Tongue (tissue), 1 donor: ENCODE measurements at regions not wholly inside any gene's neighbourhood (a gene's known extent, or its start where the extent isn't known, plus 50 kb on each side); places are given as distances from the start of the nearest gene placed in this dataset.

Experiments
- DNase-seq: peaks from one replicate; pipeline ENCODE4 v3.0.0-alpha.2; 2015

DNA sequence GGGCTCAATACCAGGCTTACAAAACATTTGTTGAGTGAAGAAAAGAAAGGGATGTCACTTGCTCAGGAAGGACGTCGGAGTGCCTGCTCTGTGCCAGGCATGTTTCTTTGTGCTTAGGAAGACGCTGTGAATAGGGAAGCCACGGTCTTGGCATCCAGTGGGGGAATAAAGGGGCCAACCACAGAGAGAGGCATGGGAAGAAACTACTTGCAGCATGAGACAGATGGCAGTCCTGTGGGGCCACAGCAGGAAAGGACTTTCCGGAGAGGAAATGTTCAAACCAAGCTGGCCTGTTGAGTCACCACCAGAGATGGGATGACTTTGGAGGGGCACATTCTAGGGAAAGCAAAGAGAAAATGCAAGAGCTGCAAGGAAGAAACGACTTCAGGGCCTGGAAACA lies 173.2 kb downstream of the CDH26 start:
- DNase-seq = no peak

DNA sequence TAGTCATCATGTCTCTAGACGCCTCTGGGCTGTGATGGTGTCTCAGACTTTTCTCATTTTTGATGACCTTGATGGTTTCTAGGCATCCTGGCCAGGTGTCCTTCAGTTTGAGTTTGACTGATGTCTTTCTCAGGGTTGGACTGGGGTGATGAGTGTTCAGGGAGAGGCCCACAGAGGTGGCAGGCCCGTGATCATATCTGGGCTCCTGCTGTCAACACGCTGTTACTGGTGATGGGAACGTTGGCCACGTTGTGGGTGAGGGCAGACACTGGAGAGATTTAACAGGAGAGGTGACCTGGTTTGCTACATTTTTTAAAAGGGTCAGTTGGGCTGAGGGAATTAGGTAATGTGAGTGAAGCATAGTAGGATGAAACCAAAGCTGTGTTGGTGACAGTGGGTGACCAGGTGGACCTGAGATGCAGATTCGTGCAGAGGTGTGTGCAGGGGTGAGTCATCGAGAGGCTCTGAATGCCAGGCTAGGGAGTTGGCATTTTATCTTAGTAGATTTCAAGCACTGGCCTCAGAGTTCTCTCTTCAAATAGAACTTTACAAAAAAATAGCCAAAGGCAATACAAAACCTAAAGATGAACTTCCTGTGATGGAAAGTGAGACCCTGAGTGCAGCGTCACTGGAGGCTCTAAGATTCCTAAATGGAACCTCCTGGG lies 174.1 kb downstream of the CDH26 start:
- no peak for DNase-seq

DNA sequence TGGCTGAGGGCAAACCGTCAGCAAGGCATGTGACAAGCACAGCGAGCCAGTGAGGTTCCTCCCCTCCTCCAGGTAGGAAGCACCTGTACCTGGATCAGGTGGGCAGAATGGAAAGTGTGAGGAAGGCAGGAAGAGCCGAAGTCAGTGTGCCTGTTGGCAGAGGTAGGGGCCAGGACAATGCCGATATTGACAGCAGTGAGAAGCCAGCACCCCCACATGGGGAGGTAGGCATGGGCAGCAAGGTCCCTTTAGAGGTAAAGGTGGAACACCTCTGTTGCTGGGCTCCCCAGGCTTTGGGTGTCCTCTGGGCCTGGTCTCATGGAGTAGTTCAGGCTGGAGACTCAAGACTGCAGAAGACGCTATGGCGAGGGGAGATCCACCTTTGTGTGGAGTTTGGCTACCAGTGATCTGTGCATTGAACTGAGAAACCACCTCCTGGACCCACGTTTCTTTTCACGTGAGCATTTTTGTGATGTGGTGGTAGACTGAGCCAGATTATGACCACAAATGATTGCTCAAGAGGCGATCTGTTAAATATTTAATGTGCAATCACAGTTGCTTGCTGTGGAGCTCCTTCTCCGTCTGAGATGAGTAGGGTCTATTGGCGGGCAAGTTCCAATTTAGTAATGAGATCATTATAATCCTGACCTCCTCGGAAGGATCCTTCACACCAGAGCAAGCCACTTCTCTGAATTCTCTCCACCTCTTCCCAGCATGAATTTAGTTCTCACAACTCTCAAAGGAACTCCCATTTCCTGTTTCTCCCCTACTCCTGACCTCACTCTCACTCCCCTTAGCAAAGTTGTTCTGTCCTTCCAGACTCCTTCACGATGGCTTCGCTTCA lies 174.8 kb downstream of the CDH26 start:
- DNase-seq = no peak

GRCh38 chr20:60135276-60135675 lies 177.1 kb downstream of the CDH26 start:
- DNase-seq = no peak

GRCh38 chr20:60136645-60137401 lies 178.6 kb downstream of the CDH26 start:
- DNase-seq = no peak

DNA sequence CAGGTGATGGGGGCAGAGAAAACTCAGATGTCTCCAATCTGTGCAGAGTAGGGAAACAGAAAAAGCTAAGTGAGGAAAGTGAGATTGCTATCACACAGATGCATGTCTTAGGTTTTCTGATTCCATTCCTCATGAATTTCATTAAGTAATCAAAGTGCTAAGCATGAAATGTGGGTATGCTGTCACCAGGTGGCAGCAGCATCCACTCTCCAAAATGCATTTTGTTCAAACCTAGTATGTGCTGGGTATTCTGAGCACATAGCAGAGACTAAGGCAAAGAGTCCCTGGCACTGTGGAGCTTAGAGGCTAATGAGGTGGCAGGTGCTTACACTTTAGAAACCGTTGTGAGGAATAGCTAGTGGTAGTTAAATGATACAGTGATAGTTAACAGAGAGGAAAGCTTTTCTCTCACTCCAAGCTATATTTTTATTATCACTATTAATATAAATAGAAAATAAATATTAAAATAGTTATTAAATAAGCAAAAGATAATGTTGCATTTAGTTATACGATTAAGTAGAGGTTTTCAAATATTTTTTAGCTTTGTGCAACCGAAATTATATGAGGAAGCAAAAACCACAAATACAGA lies 179.5 kb downstream of the CDH26 start:
- DNase-seq = peak; percentile 22

DNA sequence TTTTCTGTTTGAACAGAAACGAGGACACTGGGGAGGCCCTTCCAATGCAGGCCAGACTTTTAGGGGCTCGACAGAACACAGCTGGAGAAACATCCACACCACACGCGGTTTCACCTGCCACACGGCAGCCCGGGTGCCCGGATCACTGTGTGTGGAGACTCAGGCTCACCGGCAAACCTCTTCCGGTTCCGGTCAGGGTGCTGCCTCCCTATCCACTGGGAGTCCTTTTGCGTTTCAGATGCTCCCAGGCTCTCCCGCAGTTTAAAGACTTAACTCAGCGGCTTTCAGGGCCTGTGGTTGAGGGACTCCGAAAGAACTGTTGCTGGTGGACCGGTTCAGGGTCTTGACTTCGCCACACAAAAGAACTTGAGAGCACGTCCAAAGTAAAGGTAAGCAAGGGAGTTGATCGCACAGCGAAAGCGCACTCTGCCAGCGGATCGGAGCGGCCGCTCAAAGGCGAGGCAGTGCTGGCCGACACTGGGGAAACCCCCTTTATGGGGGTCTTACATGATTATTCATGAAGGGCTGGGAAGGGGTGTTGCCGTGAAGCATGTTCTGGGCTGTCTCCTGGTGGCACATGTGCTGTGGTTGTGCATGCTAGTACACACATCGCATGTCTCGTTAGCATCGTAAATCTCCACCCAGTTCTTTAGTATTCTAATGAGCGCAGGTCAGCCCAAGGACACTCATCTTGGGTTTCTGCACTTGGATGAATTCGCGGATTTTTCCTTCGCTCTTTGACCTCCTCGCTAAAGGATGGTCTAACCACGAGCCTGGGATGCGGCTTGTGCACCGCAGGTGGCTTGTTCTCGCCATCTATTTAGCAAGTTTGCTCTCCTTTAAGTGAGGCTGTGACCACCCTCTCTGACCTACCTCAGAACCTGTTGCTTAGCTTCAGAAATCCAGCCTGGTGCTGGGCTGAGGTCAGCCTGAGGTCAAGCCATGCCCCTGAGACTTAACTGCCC lies 180.3 kb downstream of the CDH26 start:
- DNase-seq = no peak

DNA sequence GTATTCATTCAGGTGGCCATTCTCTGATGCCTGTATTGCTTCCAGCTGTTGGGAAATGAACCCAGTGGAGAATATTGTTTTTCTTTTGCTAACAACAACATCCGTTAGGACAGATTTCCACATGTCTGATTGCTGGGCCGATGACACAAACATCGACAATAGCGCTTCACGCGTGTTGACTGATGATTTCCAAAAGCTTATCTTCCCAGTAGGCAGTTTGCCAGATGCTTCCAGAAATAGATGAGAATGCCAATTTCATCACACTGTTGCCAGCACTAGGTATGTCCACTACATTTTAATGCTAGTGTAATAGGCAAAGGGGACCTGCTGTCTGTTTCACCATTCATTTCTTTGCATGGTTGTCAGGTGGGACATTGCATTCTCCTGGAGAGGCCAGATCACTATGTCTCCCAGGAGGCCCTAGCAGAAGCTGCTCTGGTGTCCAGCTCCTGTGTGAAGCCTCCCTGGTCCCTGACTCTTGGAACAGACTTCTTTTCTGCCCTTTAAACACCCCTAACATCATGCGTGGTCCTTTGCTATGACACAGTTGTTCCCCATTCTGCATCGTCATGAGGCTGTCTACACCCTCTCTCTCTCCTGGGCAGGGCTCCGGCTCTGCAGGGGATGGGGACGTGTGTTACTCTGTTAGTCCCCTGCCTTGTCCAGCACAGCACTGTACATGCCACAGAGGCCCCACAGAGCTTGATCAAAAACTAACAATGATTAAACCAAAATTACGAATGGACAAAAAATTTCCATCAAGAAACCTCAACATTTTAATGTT lies 181.6 kb downstream of the CDH26 start:
- DNase-seq = peak; percentile 13

DNA sequence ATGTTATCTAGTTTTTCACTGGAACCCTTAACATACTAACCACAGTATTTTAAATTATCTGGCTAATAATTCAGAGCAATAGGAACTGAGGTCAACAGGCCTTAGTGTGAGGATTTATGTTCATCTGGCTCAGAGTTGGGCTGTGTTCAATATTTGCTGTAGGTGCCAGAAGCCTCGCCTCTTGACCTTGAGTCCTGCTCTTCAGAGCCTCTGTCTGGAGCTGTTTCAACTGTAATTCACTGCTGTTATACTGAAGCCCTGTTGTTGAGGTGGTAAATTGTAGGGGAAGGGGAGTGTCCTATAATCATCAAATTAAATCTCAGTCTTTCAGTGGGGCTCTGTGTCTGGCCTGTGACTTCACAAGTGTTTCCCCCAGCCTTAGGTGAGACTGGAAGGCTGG lies 184.4 kb downstream of the CDH26 start:
- DNase-seq = no peak

DNA sequence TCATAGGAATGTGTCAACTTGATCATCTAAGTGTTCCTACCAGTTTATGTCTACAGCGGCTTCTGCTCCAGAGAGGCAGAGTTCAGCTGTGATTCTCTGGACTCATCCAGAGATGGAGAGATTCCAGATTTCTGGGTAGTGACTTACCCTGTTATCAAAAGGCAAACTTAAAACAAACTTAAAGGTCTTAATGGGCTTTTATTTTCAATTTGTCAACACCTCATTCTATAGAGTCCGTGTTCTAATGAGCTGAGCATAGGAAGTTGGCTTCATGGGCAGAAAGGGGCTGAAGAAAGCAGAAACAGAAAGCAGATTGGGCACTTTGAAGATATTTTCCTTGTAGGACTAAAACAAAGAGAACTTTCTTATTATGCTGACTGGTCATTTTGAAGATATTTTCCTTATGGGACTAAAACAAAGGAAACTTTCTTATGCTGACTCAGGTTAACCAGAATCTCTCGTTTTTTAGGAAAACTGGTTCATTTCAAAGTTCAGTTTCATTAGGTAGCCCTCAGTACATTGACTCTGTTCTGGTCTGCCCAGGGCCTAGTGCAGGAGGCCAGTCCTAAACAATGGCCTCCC lies 185.1 kb downstream of the CDH26 start:
- no peak for DNase-seq

DNA sequence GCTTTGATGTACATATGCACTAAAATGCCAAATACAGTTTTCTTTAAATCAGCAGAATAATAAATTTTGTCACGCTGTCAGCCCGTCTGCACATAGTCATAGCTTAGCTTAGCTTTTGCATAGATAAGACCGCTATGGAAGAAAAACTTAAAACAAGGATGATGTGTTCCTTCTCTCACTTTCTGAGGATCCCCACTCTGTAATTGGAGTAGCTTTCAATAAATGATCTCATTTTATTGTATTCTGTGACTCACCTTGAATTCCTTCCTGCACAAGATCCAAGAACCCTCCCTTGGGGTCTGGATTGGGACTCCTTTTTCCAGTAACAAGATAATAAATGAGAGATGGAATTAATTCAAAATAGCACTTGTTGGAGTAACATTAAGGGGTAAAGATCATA lies 186.2 kb downstream of the CDH26 start:
- DNase-seq = no peak

DNA sequence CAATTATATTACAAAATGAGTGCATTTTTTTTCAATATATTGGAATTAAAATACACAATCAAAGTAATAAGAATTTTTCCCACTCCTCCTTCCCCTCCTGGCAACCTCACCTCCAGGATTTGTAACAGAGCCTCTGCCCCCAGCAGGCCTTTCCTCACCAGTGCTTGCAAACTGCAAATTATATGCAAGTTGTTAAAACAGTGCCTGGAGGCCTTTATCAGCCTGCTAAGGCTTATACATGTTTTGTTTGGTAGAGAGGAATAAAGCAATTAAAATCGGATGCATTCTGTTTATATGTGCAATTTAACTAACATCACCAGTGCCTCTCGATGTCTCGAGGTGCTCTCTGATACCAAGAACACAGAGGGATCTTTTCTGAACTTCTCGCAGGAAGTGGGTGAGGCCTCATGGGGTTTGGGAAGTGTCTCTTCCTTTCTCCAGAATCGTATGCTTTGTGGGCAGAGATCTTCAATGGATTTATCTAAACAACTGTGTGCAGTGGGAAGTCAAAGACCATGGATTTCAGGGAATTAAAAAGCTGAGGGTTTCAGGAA lies 186.8 kb downstream of the CDH26 start:
- no peak for DNase-seq

DNA sequence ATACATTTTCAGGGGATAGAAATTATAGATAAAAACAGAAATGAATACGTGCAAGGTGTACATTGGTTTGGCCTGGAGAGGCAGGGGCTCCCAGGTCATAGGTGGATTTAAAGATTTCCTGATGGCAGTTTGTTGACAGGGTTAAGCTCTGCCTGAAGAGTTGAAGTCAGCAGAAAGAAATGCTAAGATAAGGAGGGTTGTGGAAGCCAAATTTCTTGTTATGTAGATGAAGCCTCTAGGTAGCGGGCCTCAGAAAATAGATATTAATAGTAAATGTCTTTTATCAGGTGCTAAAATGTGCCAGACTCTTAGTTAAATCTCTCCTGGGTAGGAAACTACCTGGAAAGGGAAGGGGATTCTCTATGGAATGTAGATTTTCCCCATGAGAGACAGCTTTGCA lies 188.8 kb downstream of the CDH26 start:
- no peak for DNase-seq

DNA sequence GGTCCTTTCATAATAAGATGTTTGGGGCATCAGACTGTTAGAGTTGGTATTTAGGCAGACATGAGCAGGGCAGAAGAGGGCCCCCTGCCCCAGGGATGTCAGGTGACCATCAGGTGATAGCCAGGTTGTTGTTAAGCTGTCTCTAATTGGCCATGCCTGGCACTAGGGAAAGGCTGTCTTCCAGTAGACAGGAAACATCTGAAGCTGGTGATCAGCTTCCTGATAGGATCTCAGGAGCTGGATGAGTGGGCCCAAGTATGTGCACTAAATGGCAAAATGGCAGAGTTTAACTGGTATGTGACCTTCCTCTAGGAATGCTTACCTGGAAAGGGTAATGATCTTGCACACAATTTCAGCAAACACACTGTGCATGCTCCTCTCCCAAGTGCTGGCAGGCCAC lies 190.7 kb downstream of the CDH26 start:
- DNase-seq = no peak

DNA sequence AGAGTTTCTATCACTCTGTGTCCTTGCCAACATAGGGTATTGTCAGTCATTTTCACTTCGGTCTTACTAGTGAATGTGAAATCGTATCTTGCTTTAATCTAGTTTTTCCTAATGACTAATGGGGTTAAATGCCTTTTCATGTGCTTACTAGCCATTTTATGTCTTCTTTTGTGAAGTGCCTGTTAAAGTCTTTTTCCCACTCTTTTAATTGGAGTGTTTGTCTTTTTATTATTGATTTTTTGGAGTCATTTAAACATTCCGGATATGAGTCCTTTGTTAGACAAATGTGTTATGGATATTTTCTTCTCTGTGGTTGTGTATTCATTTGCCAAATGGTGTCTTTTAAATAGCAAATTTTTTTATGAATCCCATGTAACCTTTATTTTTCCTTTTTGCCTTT lies 194.6 kb downstream of the CDH26 start:
- DNase-seq = no peak

GRCh38 chr20:60160451-60161145 lies 202.4 kb downstream of the CDH26 start:
- DNase-seq = no peak

DNA sequence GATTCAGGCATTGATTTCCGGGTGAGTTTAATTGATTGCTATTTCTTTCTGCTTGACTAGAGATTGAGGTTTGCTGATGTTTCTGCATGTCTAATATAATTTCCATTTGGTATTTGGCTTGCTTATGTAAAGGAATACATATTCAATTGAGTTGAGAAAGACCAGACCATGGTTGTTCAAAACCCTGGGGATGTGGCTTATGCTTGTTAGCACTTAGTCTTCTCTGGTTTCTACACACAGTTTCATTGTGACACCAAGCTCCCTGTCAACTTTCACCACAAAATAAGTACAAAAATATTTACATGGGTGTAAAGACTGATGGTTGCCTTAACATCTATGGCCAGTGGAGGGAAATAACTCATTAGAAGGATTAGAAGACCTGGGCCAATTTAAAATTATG lies 209.6 kb downstream of the CDH26 start:
- DNase-seq = peak; percentile 32

DNA sequence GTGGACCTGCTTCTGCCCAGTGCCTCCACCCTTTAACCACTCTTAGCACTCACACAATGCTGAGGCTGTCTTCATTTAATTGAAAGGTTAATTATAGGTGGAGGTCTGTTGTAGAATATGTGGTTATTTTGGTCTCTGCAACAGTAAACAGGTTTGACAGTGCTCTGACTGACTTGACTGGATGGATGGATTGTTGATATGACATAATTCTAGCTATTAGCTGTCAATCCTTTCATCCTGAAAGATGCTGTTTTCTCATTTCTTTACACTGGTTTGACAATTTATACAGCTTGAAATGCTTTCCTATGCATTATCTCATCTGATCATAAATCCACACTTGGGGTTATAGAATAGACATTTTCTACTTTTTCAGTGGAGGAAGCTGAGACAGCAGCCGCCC lies 210.7 kb downstream of the CDH26 start:
- DNase-seq = no peak

DNA sequence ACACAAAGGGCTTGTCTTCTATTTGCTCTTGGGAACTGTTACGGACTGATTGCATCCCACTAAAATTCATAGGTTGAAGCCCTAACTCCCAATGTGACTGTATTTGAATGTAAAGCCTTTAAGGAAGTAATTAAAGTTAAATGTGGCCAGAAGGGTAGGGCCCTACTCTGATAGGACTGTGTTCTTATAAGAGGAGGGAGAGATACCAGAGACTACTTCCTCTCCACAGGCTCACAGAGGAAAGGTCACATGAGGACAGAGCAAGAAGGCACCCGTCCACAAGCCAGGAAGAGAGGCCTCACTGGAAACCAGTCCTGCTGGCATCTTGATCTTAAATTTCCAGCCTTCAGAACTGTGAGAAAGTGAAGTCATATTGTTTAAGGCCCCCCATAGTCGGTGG lies 211.9 kb downstream of the CDH26 start:
- no peak for DNase-seq
